H9 (cell line): ENCODE measurements at regions not wholly inside any gene's neighbourhood (a gene's known extent, or its start where the extent isn't known, plus 50 kb on each side); places are given as distances from the start of the nearest gene placed in this dataset.

Experiments used
- DNase-seq: peaks from one replicate; pipeline ENCODE4 v3.0.0-alpha.2; 2017
- H2AFZ ChIP-seq: one replicate; pipeline ENCODE4 v1.6.1; 2013; ENCODE audit warnings: mild to moderate bottlenecking, low read length, control low read depth, moderate library complexity
- H2AK5ac ChIP-seq: 2 replicates; pipeline ENCODE4 v1.6.1; 2013; ENCODE audit warnings: low read length, control low read depth, mixed read lengths; ENCODE audit not compliant: insufficient read length
- H2BK120ac ChIP-seq: one replicate; pipeline ENCODE4 v1.6.1; 2013; ENCODE audit warnings: low read depth, mild to moderate bottlenecking, low read length, control low read depth, inconsistent platforms; ENCODE audit not compliant: poor library complexity, severe bottlenecking
- H2BK12ac ChIP-seq: 2 replicates; pipeline ENCODE4 v1.6.1; 2013; ENCODE audit warnings: low read length, control low read depth, mixed read lengths, low read depth; ENCODE audit not compliant: insufficient read length
- H2BK15ac ChIP-seq: 2 replicates; pipeline ENCODE4 v1.6.1; 2013; ENCODE audit warnings: low read depth, low read length, control low read depth
- H2BK20ac ChIP-seq: one replicate; pipeline ENCODE4 v1.6.1; 2013; ENCODE audit warnings: low read depth, mild to moderate bottlenecking, low read length, control low read depth, inconsistent platforms; ENCODE audit not compliant: poor library complexity, severe bottlenecking
- H2BK5ac ChIP-seq: 2 replicates; pipeline ENCODE4 v1.6.1; 2013; ENCODE audit warnings: low read length, control low read depth, mixed read lengths; ENCODE audit not compliant: insufficient read length
- H3K14ac ChIP-seq: 2 replicates; pipeline ENCODE4 v1.6.1; 2013; ENCODE audit warnings: low read length, control low read depth; ENCODE audit not compliant: insufficient read depth
- H3K18ac ChIP-seq: 2 replicates; pipeline ENCODE4 v1.6.1; 2013; ENCODE audit warnings: low read depth, mild to moderate bottlenecking, mixed read lengths, low read length, control low read depth; ENCODE audit not compliant: insufficient read length
- H3K23ac ChIP-seq: 2 replicates; pipeline ENCODE4 v1.6.1; 2013; ENCODE audit warnings: low read length, control low read depth, mixed read lengths, low read depth; ENCODE audit not compliant: insufficient read length
- H3K23me2 ChIP-seq: 2 replicates; pipeline ENCODE4 v1.6.1; 2013; ENCODE audit warnings: low read depth, mild to moderate bottlenecking, mixed read lengths, low read length, control low read depth; ENCODE audit not compliant: insufficient read length, poor library complexity, severe bottlenecking
- H3K27ac ChIP-seq: 2 replicates; pipeline ENCODE4 v1.5.1; 2013; ENCODE audit warnings: low read length, control low read depth, mixed read lengths, low read depth; ENCODE audit not compliant: insufficient read length
- H3K27me3 ChIP-seq: 2 replicates; pipeline ENCODE4 v1.6.1; 2013; ENCODE audit warnings: low read length, control low read depth, inconsistent platforms; ENCODE audit not compliant: insufficient read depth
- H3K4ac ChIP-seq: 2 replicates; pipeline ENCODE4 v1.6.1; 2013; ENCODE audit warnings: low read depth, mild to moderate bottlenecking, control low read depth, inconsistent platforms, low read length, moderate library complexity
- H3K4me1 ChIP-seq: 2 replicates; pipeline ENCODE4 v1.6.1; 2013; ENCODE audit warnings: low read length, control low read depth, inconsistent platforms; ENCODE audit not compliant: insufficient read depth
- H3K4me2 ChIP-seq: 2 replicates; pipeline ENCODE4 v1.6.1; 2013; ENCODE audit warnings: low read length, control low read depth, mixed read lengths; ENCODE audit not compliant: insufficient read length, insufficient read depth
- H3K56ac ChIP-seq: 2 replicates; pipeline ENCODE4 v1.6.1; 2013; ENCODE audit warnings: low read depth, mild to moderate bottlenecking, mixed read lengths, low read length, control low read depth; ENCODE audit not compliant: insufficient read length
- H3K79me1 ChIP-seq: 2 replicates; pipeline ENCODE4 v1.6.1; 2013; ENCODE audit warnings: low read depth, mild to moderate bottlenecking, moderate library complexity, low read length, control low read depth, inconsistent platforms; ENCODE audit not compliant: insufficient read depth, poor library complexity, severe bottlenecking
- H3K79me2 ChIP-seq: 2 replicates; pipeline ENCODE4 v1.6.1; 2013; ENCODE audit warnings: low read length, control low read depth, inconsistent platforms; ENCODE audit not compliant: insufficient read depth
- H3K9ac ChIP-seq: 2 replicates; pipeline ENCODE4 v1.6.1; 2013; ENCODE audit warnings: low read length, control low read depth, mixed read lengths; ENCODE audit not compliant: insufficient read length; ENCODE audit errors: extremely low read depth
- H3K9me3 ChIP-seq: one replicate; pipeline ENCODE4 v1.6.1; 2013; ENCODE audit warnings: low read depth, low read length, inconsistent platforms; ENCODE audit not compliant: control insufficient read depth
- H3T11ph ChIP-seq: one replicate; pipeline ENCODE4 v1.6.1; 2013; ENCODE audit warnings: mild to moderate bottlenecking, low read length, control low read depth, inconsistent platforms
- H4K20me1 ChIP-seq: one replicate; pipeline ENCODE4 v1.6.1; 2013; ENCODE audit not compliant: control insufficient read depth, insufficient read length, insufficient read depth
- H4K5ac ChIP-seq: 2 replicates; pipeline ENCODE4 v1.6.1; 2013; ENCODE audit warnings: low read depth, mild to moderate bottlenecking, mixed read lengths, low read length, control low read depth; ENCODE audit not compliant: insufficient read length
- H4K8ac ChIP-seq: replicated peaks from 2 replicates; pipeline ENCODE4 v1.6.1; 2013; ENCODE audit warnings: low read length, control low read depth, mixed read lengths, low read depth; ENCODE audit not compliant: insufficient read length
- H4K91ac ChIP-seq: 2 replicates; pipeline ENCODE4 v1.6.1; 2013; ENCODE audit warnings: low read depth, mild to moderate bottlenecking, moderate library complexity, mixed read lengths, low read length, control low read depth; ENCODE audit not compliant: insufficient read length
- H3K27ac Mint-ChIP-seq, 3 experiments: 2 replicates in 2 of 3; 3 replicates in 1 of 3; pipeline ENCODE4 v1.8.0; 2020 to 2021; ENCODE audit warnings: mixed read lengths in 3 of 3, mild to moderate bottlenecking in 1 of 3, moderate library complexity in 1 of 3
- H3K27me3 Mint-ChIP-seq: 2 replicates; pipeline ENCODE4 v1.8.0; 2021; ENCODE audit warnings: low read depth, mild to moderate bottlenecking, moderate library complexity, mixed read lengths
- H3K36me3 Mint-ChIP-seq, 3 experiments: 2 replicates in 2 of 3; 3 replicates in 1 of 3; pipeline ENCODE4 v1.8.0; 2020 to 2021; ENCODE audit warnings: low read depth in 3 of 3, mixed read lengths in 3 of 3; ENCODE audit not compliant: insufficient read depth in 1 of 3
- H3K4me1 Mint-ChIP-seq, 2 experiments: 2 replicates each; pipeline ENCODE4 v1.8.0; 2020; ENCODE audit warnings: mixed read lengths in 2 of 2
- H3K4me3 Mint-ChIP-seq, 2 experiments: 2 replicates in 1 of 2; 3 replicates in 1 of 2; pipeline ENCODE4 v1.8.0; 2020 to 2021; ENCODE audit warnings: mild to moderate bottlenecking in 2 of 2, mixed read lengths in 2 of 2, moderate library complexity in 1 of 2
- H3K9me3 Mint-ChIP-seq, 2 experiments: 2 replicates in 1 of 2; 3 replicates in 1 of 2; pipeline ENCODE4 v1.8.0; 2020; ENCODE audit warnings: mild to moderate bottlenecking in 2 of 2, mixed read lengths in 2 of 2, moderate library complexity in 1 of 2
- WGBS: extraction: QIAGEN DNeasy Blood & Tissue Kit; methylation state at CpG from one replicate; pipeline ENCODE4 v1.1.7; 2013; ENCODE audit warnings: missing lambda C conversion rate, low lambda C conversion rate, mixed read lengths; ENCODE audit not compliant: insufficient read length; ENCODE audit errors: extremely low coverage; 5-methylcytosine and 5-hydroxymethylcytosine counted together
- TF ChIP-seq, protein P1 (sequence below): fragments of 200-600 bp; sonication (generic); conservative IDR thresholded peaks from 3 replicates; pipeline ENCODE4 v1.8.0; 2021; ENCODE audit warnings: antibody characterized with exemption, mild to moderate bottlenecking

DNA sequence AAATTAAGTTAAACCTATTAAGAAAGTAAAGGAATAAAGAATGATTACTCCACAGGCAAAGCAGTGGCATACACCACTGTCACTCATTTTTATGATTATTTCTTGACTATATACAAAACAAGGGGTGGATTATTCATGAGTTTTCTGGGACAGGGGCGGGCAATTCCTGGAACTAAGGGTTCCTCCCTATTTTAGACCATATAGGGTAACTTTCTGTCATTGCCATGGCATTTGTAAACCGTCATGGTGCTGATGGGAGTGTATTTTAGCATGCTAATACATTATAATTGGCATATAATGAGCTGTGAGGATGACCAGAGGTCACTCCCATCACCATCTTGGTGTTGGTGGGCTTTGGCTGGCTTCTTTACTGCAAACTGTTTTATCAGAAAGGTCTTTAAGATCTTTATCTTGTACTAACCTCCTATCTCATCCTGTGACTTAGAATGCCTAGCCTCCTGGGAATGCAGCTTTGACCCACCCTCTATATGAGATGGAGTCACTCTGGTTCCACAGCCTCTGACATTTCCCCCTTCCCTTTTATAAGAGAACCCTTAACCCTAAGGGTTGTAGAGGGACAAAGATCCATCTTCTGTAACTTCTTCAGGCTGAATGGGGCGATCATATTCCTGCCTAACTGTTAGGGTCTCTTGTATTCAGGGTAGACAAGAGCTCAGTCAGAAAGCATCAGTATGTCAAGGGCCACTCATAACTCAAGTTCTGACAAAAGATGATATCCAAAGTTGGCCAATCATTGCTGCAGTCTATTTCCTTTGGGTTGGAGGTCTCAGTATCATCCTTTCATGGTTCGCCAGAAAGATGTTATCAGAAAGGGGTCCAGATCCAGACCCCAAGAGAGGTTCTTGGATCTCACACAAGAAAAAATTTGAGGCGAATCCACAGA, 79.5 kb upstream of the LIPC start:
- no peak for DNase-seq
- WGBS: no CpG with 5 or more reads among the region's 5 CpGs
- Histone ChIP-seq H3K9me3 (no peaks in the 10 kb centered on the region), H2AFZ (no peak overlapping the region), H4K20me1 (no peaks in the 10 kb centered on the region), H3K4ac (no peak overlapping the region), H3K4me2 (no peak overlapping the region), H3K14ac (no peak overlapping the region), H2BK5ac (no peak overlapping the region), H3K23ac (no peak overlapping the region), H2BK20ac (no peak overlapping the region), H2AK5ac (no peak overlapping the region), H3K4me1 (no peaks in the 10 kb centered on the region; the same call in 1 of the 2 replicates), H3K79me2 (no peaks in the 10 kb centered on the region), H3K27ac (no peak overlapping the region), H2BK12ac (no peak overlapping the region), H3K27me3 (no peaks in the 10 kb centered on the region), H2BK15ac (no peak overlapping the region), H4K5ac (no peak overlapping the region), H2BK120ac (no peak overlapping the region), H3T11ph (no peak overlapping the region), H3K56ac (no peak overlapping the region), H4K91ac (no peak overlapping the region), H4K8ac (no peak overlapping the region), H3K18ac (no peak overlapping the region), H3K9ac (no peak overlapping the region), H3K79me1 (no peaks in the 10 kb centered on the region), H3K23me2 (no peaks in the 10 kb centered on the region)
- Mint-ChIP-seq H3K27ac (no peak overlapping the region), H3K9me3 (peaks cover 0 to 2% of the 10 kb centered on the region in 2 experiments; a peak in 2 of 5 replicates), H3K27me3 (peaks cover 3% of the 10 kb centered on the region), H3K4me1 (peaks cover 11 to 12% of the 10 kb centered on the region in 2 experiments), H3K36me3 (peaks cover 0 to 4% (median 0%) of the 10 kb centered on the region in 3 experiments; a peak in 2 of 7 replicates), H3K4me3 (no peak overlapping the region)
- TF ChIP-seq, protein P1, sequence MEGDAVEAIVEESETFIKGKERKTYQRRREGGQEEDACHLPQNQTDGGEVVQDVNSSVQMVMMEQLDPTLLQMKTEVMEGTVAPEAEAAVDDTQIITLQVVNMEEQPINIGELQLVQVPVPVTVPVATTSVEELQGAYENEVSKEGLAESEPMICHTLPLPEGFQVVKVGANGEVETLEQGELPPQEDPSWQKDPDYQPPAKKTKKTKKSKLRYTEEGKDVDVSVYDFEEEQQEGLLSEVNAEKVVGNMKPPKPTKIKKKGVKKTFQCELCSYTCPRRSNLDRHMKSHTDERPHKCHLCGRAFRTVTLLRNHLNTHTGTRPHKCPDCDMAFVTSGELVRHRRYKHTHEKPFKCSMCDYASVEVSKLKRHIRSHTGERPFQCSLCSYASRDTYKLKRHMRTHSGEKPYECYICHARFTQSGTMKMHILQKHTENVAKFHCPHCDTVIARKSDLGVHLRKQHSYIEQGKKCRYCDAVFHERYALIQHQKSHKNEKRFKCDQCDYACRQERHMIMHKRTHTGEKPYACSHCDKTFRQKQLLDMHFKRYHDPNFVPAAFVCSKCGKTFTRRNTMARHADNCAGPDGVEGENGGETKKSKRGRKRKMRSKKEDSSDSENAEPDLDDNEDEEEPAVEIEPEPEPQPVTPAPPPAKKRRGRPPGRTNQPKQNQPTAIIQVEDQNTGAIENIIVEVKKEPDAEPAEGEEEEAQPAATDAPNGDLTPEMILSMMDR: no peak
